Calu3 (cell line): ENCODE measurements at regions not wholly inside any gene's neighbourhood (a gene's known extent, or its start where the extent isn't known, plus 50 kb on each side); places are given as distances from the start of the nearest gene placed in this dataset.

ENCODE experiments used
- BruUV-seq: library from RNA; stranded (reverse); fragments of 400-500 nt; replicated peaks from 2 replicates; lab custom pipeline; 2021; lab: Mats Ljungman, UMichigan
- CTCF ChIA-PET: fragments of 300-600 bp; sonication (Branson Sonifier 250); formaldehyde crosslinking; loops from one replicate; lab custom pipeline; 2022; ENCODE audit warnings: antibody characterized with exemption; lab: Charles Lee
- DNase-seq: peaks from one replicate; pipeline ENCODE4 v3.0.0; 2022
- H3K27ac Mint-ChIP-seq: one replicate; pipeline ENCODE4 v1.8.0; 2022; ENCODE audit warnings: mixed read lengths; ENCODE audit not compliant: unreplicated experiment
- H3K27me3 Mint-ChIP-seq: one replicate; pipeline ENCODE4 v1.8.0; 2022; ENCODE audit warnings: mixed read lengths; ENCODE audit not compliant: unreplicated experiment
- H3K36me3 Mint-ChIP-seq: one replicate; pipeline ENCODE4 v1.8.0; 2022; ENCODE audit warnings: mild to moderate bottlenecking, moderate library complexity, mixed read lengths; ENCODE audit not compliant: insufficient read depth, unreplicated experiment
- H3K4me1 Mint-ChIP-seq: one replicate; pipeline ENCODE4 v1.8.0; 2022; ENCODE audit warnings: mild to moderate bottlenecking, low read depth, mixed read lengths; ENCODE audit not compliant: unreplicated experiment
- H3K4me3 Mint-ChIP-seq: one replicate; pipeline ENCODE4 v1.8.0; 2022; ENCODE audit warnings: mild to moderate bottlenecking, low read depth, moderate library complexity, mixed read lengths; ENCODE audit not compliant: unreplicated experiment
- H3K9me3 Mint-ChIP-seq: one replicate; pipeline ENCODE4 v1.8.0; 2022; ENCODE audit warnings: low read depth, mixed read lengths; ENCODE audit not compliant: unreplicated experiment
- CTCF ChIP-seq: fragments of 200-600 bp; IDR thresholded peaks from one replicate; pipeline ENCODE4 v1.8.0; 2022; ENCODE audit warnings: antibody characterized with exemption; ENCODE audit not compliant: unreplicated experiment
- intact Hi-C: fragments of 100-400 bp; cut with micrococcal nuclease; formaldehyde crosslinking; loops from one replicate; pipeline ENCODE4 v1.10.0; 2022; ENCODE audit not compliant: unreplicated experiment

- Mint-ChIP-seq H3K36me3 (no peaks in the 10 kb centered on the region), H3K4me1 (no peaks in the 10 kb centered on the region), H3K27me3 (no peaks in the 10 kb centered on the region), H3K4me3 (no peak overlapping the region), H3K27ac (no peak overlapping the region), H3K9me3 (peaks cover 8% of the 10 kb centered on the region)
- TF ChIP-seq CTCF = no peak
- intact Hi-C loops = no loop called here
- no TSS peak for BruUV-seq
- no peak for DNase-seq
- CTCF ChIA-PET = no interaction called here
Measured at GRCh38 chr10:36468620-36469019, 656.8 kb upstream of the ANKRD30A start.

- DNase-seq = no peak
- Mint-ChIP-seq H3K27me3 (no peaks in the 10 kb centered on the region), H3K4me3 (no peak overlapping the region), H3K4me1 (no peaks in the 10 kb centered on the region), H3K36me3 (no peaks in the 10 kb centered on the region), H3K9me3 (peaks cover 15% of the 10 kb centered on the region), H3K27ac (no peak overlapping the region)
- no TSS peak for BruUV-seq
- intact Hi-C loops = no loop called here
- CTCF ChIA-PET = no interaction called here
- TF ChIP-seq CTCF = no peak
Measured at GRCh38 chr10:36465604-36466379, 659.6 kb upstream of the ANKRD30A start.

DNA sequence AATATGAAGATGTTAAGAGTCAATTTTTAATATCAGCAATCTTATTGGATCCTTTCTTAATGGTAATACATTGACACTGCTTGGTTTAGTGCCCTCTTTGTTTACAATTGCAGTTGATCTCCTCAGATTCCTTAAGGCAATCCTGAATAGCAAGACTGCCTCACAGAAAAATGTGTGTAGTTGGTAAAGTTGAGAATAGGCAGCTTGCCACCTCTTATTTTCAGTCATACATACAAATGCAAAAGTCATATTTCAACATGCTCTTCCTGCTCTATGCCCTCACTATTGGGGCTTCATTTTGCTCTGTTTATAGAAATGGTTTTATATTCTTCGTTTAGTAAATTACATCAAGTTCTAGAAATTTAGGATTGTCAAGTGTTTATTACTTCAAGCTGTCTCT is 661.1 kb upstream of the ANKRD30A start:
- no peaks in the 10 kb centered on the region for H3K4me1 Mint-ChIP-seq
- no peak overlapping the region for H3K27ac Mint-ChIP-seq
- BruUV-seq = no TSS peak

GRCh38 chr10:36463390-36463789 is 662.0 kb upstream of the ANKRD30A start:
- no peaks in the 10 kb centered on the region for H3K4me1 Mint-ChIP-seq
- peaks cover 13% of the 10 kb centered on the region for H3K9me3 Mint-ChIP-seq
- H3K27ac Mint-ChIP-seq = no peak overlapping the region
- TF ChIP-seq CTCF = no peak
- H3K27me3 Mint-ChIP-seq = no peaks in the 10 kb centered on the region
- H3K36me3 Mint-ChIP-seq = no peaks in the 10 kb centered on the region
- intact Hi-C loops = no loop called here
- H3K4me3 Mint-ChIP-seq = no peak overlapping the region
- no peak for DNase-seq
- CTCF ChIA-PET = no interaction called here
- no TSS peak for BruUV-seq

More for the DNA sequence above, 661.1 kb upstream of the ANKRD30A start:
- intact Hi-C loops = no loop called here
- no peak for DNase-seq
- CTCF ChIA-PET = no interaction called here
- no peak for TF ChIP-seq CTCF
- Mint-ChIP-seq H3K4me3 (no peak overlapping the region), H3K36me3 (no peaks in the 10 kb centered on the region), H3K27me3 (no peaks in the 10 kb centered on the region), H3K9me3 (peaks cover 15% of the 10 kb centered on the region)
